HCT116 (cell line): ENCODE measurements at regions not wholly inside any gene's neighbourhood (a gene's known extent, or its start where the extent isn't known, plus 50 kb on each side); places are given as distances from the start of the nearest gene placed in this dataset.
"Not testable (repeated sequence)": the region's sequence is repeated elsewhere in the genome, so short reads cannot be mapped to it uniquely, and the experiment has no call there.

Source experiments
- CEBPB ChIP-seq: IDR thresholded peaks from 2 replicates; pipeline ENCODE4 v1.6.1; 2012; ENCODE audit warnings: low read depth
- EZH2 ChIP-seq: fragments of 200-600 bp; sonication (generic); IDR thresholded peaks from 2 replicates; pipeline ENCODE4 v1.6.1; 2017; ENCODE audit warnings: antibody characterized with exemption, mixed run types
- EZH2phosphoT487 ChIP-seq: fragments of 200-600 bp; IDR thresholded peaks from 2 replicates; pipeline ENCODE4 v1.6.1; 2018; ENCODE audit warnings: antibody characterized with exemption, borderline replicate concordance
- FOSL1 ChIP-seq: IDR thresholded peaks from 2 replicates; pipeline ENCODE4 v1.6.1; 2012; ENCODE audit warnings: low read depth
- POLR2A ChIP-seq: IDR thresholded peaks from 2 replicates; pipeline ENCODE4 v1.7.0; 2011; ENCODE audit warnings: borderline replicate concordance; ENCODE audit not compliant: insufficient read depth, insufficient read length; ENCODE audit errors: extremely low read depth
- POLR2AphosphoS5 ChIP-seq: IDR thresholded peaks from 2 replicates; pipeline ENCODE4 v1.6.1; 2011; ENCODE audit warnings: mild to moderate bottlenecking, low read depth, low read length, moderate library complexity
- SP1 ChIP-seq: IDR thresholded peaks from 2 replicates; pipeline ENCODE4 v1.6.1; 2012; ENCODE audit warnings: low read depth
- TF ChIP-seq, protein P1 (sequence below), 3 experiments: fragments of 200-600 bp in 1 of 3; sonication (generic) in 1 of 3; IDR thresholded peaks in 2 of 3; conservative IDR thresholded peaks in 1 of 3; 2 replicates each; pipeline ENCODE4 v1.5.1; 2012 to 2017; ENCODE audit warnings: low read depth in 2 of 3, low read length in 2 of 3, antibody characterized with exemption in 1 of 3, borderline replicate concordance in 1 of 3, control low read depth in 1 of 3, mild to moderate bottlenecking in 1 of 3, mixed read lengths in 1 of 3, mixed run types in 1 of 3, moderate library complexity in 1 of 3; ENCODE audit not compliant: insufficient read depth in 1 of 3
- TF ChIP-seq, protein P2 (sequence below): IDR thresholded peaks from 2 replicates; pipeline ENCODE4 v1.6.1; 2011; ENCODE audit warnings: mild to moderate bottlenecking, low read length, moderate library complexity; ENCODE audit not compliant: insufficient replicate concordance; ENCODE audit errors: extremely low read depth
- TF ChIP-seq, protein P3 (sequence below): IDR thresholded peaks from 2 replicates; pipeline ENCODE4 v1.6.1; 2012; ENCODE audit warnings: low read depth
- TF ChIP-seq, protein P4 (sequence below): IDR thresholded peaks from 2 replicates; pipeline ENCODE4 v1.6.1; 2012

DNA sequence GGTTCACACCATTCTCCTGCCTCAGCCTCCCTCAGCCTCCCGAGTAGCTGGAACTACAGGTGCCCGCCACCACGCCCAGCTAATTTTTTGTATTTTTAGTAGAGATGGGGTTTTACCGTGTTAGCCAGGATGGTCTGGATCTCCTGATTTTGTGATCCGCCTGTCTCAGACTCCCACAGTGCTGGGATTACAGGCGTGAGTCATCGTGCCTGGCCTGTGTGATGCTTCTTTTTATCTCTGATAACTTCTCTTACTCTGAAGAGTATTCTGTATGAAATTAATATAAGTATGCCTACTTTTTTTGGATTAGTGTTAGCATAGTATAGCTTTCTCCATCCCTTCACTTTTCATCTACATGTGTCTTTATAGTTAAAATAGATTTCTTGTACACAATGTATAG is 180.8 kb upstream of the GALNT15 start:
- TF ChIP-seq EZH2, POLR2A, SP1, CEBPB, POLR2AphosphoS5, EZH2phosphoT487, FOSL1: not testable (repeated sequence)
- TF ChIP-seq, protein P1, sequence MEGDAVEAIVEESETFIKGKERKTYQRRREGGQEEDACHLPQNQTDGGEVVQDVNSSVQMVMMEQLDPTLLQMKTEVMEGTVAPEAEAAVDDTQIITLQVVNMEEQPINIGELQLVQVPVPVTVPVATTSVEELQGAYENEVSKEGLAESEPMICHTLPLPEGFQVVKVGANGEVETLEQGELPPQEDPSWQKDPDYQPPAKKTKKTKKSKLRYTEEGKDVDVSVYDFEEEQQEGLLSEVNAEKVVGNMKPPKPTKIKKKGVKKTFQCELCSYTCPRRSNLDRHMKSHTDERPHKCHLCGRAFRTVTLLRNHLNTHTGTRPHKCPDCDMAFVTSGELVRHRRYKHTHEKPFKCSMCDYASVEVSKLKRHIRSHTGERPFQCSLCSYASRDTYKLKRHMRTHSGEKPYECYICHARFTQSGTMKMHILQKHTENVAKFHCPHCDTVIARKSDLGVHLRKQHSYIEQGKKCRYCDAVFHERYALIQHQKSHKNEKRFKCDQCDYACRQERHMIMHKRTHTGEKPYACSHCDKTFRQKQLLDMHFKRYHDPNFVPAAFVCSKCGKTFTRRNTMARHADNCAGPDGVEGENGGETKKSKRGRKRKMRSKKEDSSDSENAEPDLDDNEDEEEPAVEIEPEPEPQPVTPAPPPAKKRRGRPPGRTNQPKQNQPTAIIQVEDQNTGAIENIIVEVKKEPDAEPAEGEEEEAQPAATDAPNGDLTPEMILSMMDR (IDR thresholded peaks at IDR 0.05 in 2 of 3, conservative IDR thresholded peaks at IDR 0.05 in 1 of 3; ENCODE audit: borderline replicate concordance in 1 of 3, insufficient read depth in 1 of 3, low read depth in 2 of 3, low read length in 2 of 3) = not testable (repeated sequence)
- TF ChIP-seq, protein P2, sequence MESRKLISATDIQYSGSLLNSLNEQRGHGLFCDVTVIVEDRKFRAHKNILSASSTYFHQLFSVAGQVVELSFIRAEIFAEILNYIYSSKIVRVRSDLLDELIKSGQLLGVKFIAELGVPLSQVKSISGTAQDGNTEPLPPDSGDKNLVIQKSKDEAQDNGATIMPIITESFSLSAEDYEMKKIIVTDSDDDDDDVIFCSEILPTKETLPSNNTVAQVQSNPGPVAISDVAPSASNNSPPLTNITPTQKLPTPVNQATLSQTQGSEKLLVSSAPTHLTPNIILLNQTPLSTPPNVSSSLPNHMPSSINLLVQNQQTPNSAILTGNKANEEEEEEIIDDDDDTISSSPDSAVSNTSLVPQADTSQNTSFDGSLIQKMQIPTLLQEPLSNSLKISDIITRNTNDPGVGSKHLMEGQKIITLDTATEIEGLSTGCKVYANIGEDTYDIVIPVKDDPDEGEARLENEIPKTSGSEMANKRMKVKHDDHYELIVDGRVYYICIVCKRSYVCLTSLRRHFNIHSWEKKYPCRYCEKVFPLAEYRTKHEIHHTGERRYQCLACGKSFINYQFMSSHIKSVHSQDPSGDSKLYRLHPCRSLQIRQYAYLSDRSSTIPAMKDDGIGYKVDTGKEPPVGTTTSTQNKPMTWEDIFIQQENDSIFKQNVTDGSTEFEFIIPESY = not testable (repeated sequence)
- TF ChIP-seq, protein P3, sequence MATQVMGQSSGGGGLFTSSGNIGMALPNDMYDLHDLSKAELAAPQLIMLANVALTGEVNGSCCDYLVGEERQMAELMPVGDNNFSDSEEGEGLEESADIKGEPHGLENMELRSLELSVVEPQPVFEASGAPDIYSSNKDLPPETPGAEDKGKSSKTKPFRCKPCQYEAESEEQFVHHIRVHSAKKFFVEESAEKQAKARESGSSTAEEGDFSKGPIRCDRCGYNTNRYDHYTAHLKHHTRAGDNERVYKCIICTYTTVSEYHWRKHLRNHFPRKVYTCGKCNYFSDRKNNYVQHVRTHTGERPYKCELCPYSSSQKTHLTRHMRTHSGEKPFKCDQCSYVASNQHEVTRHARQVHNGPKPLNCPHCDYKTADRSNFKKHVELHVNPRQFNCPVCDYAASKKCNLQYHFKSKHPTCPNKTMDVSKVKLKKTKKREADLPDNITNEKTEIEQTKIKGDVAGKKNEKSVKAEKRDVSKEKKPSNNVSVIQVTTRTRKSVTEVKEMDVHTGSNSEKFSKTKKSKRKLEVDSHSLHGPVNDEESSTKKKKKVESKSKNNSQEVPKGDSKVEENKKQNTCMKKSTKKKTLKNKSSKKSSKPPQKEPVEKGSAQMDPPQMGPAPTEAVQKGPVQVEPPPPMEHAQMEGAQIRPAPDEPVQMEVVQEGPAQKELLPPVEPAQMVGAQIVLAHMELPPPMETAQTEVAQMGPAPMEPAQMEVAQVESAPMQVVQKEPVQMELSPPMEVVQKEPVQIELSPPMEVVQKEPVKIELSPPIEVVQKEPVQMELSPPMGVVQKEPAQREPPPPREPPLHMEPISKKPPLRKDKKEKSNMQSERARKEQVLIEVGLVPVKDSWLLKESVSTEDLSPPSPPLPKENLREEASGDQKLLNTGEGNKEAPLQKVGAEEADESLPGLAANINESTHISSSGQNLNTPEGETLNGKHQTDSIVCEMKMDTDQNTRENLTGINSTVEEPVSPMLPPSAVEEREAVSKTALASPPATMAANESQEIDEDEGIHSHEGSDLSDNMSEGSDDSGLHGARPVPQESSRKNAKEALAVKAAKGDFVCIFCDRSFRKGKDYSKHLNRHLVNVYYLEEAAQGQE = not testable (repeated sequence)
- TF ChIP-seq, protein P4, sequence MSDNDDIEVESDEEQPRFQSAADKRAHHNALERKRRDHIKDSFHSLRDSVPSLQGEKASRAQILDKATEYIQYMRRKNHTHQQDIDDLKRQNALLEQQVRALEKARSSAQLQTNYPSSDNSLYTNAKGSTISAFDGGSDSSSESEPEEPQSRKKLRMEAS = not testable (repeated sequence)
